Body of pancreas (tissue), 4 donors: ENCODE measurements at regions not wholly inside any gene's neighbourhood (a gene's known extent, or its start where the extent isn't known, plus 50 kb on each side); places are given as distances from the start of the nearest gene placed in this dataset.

ENCODE experiments used
- CTCF ChIP-seq, 7 experiments: fragments of 450-650 bp in 4 of 7; fragments of 200-600 bp in 3 of 7; sonication (generic) in 3 of 7; IDR thresholded peaks; one replicate each; pipeline ENCODE4 v1.5.1; 2016 to 2019; ENCODE audit warnings: antibody characterized with exemption in 7 of 7
- POLR2A ChIP-seq, 3 donors: fragments of 450-650 bp; IDR thresholded peaks; one replicate each; pipeline ENCODE4 v1.6.1; 2016; ENCODE audit warnings: antibody characterized with exemption in 3 of 3, mild to moderate bottlenecking in 2 of 3

GRCh38 chr3:159146856-159147435 lies 345.1 kb downstream of the MFSD1 start:
- TF ChIP-seq CTCF (IDR thresholded peaks at IDR 0.05) (no peak), POLR2A (IDR thresholded peaks at IDR 0.05) (no peak)
